ENCODE measurements at regions not wholly inside any gene's neighbourhood (a gene's known extent, or its start where the extent isn't known, plus 50 kb on each side); places are given as distances from the start of the nearest gene placed in this dataset.
A peak's percentile ranks its signal among the peaks of the same experiment; 100 is the strongest.

DNA sequence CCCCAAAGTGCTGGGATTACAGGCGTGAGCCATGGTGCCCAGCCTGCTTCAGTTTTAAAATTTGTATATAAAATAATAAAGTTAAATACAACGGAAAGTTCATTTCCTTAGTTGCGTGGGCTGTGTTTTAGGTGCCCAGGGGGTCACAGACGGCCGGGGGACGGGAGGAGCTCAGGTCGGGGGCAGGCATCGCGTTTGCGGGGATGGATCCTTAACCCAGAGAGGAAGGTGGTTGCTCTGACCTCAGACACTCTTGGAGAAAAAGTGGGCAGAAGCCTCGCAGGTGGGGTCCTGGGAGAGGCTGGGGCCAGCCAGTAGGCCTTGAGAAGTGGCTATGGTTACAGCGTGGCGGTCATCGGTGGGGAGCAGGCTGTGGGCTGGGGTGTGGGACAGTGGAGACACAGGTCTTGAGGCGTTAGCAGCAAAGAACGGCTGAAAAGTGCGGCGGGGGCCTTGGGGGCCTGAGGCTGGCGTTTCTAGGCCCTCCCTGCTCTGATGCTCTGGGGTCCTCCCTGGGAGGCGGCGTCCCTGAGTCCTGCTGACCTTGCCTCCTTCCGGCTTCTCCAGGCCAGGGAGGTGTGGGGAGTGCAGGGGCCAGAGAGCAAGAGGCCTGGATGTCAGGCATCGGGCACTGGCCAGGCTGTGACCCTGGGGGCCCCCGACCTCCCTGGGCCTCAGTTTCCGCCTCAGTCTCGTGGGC lies 54.4 kb downstream of the UNCX start:
- intact Hi-C loops (cut with DNase I), result no loop called here
- DNase-seq, result peak in 4 of 10 donors; percentile 25 to 79 (median 71)

DNA sequence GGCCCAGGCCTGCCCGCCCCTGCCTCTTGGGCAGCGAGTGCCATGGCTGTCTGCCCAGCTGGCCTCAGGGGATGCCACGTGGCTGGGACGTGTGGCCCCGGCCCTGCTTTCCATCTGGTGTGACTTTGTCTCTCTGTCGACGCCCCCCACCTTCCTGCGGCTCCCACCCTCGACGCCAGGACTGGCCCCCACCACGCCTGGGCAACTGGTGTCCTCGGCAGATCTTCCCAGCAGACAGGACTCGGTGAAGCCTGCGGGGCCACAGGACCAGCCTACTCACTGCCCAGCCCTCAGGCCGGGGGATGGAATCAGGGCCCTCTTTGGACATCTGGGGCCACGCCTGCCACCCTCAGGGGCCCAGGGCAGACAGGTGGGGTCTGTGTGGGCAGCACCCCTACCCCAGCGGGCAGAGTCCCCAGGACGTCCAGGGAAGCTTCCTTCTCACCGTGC lies 55.1 kb downstream of the UNCX start:
- intact Hi-C loops (cut with DNase I), result no loop called here
- peak in 4 of 10 donors; percentile 19 to 82 (median 62) for DNase-seq

DNA sequence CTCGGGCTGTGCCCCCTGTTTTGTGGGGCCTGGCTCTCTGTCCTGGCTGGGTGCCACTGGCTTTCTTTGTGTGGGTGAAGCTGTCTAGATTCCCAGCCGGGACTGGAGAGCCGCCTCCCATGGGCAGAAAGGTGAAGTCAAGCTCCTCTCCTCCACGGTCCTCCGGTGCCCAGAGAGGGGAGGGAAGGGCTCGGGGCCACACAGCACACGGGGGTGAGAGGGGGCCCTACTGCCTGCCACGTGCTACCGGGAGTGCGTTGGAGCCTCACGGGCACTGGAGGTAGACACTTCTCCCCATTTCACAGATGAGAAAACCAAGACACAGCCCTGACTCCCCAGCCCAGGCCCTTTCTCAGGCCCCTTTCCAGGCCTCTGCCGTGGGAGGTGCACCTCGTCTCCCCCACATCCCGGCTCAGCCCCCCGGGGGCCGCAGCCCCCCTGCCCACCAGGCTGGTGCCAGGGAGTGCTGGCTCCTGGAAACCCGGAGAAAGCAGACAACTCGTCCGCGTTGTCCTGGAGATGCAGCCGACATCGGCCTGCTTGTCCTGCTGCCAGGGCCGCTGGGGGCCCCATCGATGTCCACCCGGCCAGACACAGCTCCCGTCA lies 55.8 kb downstream of the UNCX start:
- intact Hi-C loops (cut with DNase I), result no loop called here
- DNase-seq, result peak in 4 of 10 donors; percentile 29 to 82 (median 66)

DNA sequence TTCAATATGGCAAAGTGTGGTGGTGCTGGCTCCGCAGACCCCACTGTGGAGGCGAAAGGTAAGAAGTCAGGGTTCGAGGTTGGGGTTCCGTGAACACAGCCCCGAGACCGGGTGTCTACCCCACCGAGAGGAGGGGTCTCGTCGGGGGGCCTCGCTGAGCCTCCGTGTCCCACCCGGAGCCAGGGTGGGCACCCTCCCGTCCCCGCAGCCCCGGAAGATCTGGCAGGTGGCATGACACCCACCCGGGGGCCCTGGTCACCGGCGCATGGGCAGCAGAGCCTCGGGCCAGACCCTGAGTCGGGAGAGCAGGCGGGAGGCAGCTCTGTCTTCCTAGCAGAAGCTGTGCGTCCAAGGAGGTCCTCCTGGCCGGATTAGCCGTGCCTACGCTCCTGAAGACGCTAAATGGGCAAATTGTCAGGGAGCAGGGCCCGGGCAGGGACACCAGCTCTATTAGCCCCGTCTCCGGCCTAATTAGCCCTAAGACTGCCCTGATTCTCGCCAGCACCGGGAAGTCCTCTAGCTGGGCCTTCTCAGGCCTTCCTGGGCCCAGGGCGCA lies 56.4 kb downstream of the UNCX start:
- intact Hi-C loops (cut with DNase I), result no loop called here
- peak in 4 of 10 donors; percentile 24 to 83 (median 62) for DNase-seq

DNA sequence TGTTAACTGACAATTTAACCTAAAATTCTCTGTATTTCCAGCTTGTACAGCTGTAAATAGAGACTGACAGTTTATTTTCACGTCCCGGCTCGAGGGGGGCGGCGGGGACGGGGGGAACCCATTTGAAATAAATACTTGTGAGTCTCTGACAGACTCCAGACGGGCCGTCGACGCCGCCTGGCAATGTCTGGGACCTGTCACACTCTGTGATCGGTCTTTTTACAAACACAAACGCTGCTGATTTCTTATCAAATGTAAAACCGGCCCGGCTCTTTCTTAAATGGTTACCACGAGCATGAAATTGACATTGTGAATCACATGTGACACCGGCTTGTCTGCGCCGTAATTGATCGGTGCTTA lies 57.0 kb downstream of the UNCX start:
- intact Hi-C loops (cut with DNase I), result no loop called here
- peak in 5 of 10 donors; percentile 17 to 88 (median 78) for DNase-seq

DNA sequence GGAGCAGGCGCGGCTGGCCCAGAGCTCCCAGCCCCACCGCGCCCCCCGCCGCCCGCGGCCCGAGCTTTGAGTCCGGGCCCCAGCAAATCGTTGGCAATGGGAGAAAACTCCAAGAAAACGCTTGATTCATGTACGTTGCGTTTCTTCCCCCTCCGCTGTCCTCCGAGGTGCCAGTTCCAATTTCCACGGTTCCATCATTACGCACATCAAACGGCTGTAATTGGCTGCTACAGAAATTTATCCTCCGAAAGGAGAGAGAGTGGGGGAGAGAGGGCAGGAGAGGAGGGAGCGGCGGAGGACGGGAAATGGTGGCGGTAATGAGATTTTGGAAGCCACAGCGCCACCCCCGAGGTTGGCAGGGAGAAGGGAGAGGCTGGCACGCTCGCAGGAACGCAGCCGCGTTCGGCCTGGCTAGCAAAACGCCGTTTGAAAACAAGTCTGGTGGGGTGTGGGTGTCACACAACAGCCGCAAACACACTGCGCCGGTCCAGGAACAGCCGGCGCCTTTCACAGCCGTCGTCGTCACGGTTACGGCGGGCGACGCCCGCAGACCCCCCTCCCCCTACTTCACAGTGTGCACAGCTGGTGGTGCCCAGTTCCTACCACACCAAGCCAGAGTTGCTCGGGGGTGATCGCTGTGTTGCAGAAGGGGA lies 57.5 kb downstream of the UNCX start:
- peak; percentile 51 to 97 (median 72) for DNase-seq
- intact Hi-C loops (cut with DNase I), result no loop called here

DNA sequence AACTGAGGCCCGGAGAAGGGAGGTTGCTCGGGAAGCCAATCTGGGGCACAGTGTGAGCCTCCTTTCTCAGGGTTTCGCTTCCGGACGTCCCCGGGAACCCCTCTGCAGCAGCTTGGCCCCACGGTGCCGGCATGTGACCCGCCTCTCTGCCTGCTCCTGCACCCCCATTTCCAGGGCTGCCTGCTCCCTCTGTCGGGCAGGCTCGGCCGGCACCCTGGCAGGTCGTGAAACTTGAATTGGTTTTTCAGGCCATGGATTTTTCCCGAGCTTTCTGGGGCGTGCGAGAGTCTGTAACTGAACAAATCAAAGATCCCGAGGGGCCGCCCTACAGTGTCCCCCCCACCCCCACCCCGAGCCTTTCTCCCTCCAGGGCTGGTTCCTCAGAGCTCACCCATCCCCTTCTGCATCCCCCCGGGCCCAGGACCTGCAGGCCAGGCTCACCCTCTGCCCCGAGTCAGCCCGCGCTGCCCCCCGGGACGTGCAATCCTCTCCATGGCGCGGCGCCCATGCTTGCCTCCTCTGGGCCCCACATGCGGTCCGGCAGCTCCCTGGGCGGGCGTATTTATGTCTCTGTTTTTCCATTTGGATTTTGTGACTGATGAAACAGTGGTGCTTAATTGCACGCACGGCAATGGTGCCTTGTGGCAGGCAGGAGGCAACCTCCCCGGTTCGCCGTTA lies 58.1 kb downstream of the UNCX start:
- DNase-seq, result peak in 6 of 10 donors; percentile 28 to 91 (median 65)
- intact Hi-C loops (cut with DNase I), result no loop called here

DNA sequence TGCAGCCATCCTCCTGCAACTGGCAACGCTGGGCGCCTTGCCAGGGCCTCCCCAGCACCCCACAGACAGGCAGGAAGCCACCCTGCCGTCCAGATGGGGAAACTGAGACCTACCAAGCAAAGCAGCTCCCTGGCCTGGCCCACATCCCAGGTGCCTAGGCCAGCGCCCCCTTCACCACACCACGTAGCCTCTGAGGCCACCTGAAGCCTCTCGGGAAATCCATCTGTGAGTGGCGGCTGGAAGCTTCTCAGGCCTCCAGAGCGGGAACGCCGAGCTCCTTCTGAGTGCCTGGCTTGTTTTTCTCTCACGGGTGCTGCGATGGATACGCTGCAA lies 58.7 kb downstream of the UNCX start:
- DNase-seq, result peak in 3 of 10 donors; percentile 22 to 78 (median 50)
- intact Hi-C loops (cut with DNase I), result no loop called here

DNA sequence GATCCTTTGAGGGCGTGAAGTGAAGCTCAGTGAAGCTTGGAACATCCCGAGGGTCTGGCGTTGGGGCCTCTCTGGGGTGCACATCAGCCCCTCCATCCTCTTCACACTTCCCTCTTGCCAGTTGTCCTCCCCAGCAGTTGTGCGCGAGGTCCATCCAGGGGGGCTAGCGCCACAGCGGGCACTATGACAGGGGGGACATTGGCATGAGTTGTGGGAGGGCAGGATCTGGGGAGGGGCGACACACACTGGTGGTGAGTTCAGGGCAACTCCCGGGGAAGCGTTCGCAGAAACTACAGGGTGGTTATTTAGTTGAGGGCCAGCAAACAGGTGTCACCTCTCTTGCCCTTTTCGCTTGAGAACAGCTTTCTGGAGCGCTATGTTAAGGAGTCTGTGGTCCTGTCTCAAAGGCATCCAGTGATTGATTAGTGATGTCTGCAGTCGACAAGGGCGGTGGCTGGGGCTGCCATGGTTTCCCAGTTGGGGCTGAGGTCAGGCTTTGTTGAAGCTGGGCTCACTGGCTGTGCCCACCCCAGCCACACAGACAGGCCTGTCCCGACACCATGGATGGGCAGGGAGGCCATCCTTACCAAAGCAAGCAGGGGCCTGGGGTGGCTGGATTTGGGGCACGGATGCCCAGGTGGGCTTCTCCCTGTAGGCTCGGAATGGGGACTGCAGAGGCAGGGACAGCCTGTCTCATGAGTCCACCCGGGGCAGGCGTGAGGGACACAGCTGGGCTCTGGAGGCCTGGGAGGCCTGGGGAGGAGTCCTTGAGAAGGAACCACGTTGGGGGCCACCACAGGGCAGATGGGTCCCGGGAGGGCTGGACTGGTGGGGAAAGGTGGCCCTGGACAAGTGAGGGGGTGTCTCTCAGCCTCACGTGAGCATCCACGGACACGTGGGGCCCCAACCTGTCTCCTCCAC lies 59.4 kb downstream of the UNCX start:
- intact Hi-C loops (cut with DNase I), result no loop called here
- peak in 4 of 10 donors; percentile 16 to 83 (median 68) for DNase-seq

DNA sequence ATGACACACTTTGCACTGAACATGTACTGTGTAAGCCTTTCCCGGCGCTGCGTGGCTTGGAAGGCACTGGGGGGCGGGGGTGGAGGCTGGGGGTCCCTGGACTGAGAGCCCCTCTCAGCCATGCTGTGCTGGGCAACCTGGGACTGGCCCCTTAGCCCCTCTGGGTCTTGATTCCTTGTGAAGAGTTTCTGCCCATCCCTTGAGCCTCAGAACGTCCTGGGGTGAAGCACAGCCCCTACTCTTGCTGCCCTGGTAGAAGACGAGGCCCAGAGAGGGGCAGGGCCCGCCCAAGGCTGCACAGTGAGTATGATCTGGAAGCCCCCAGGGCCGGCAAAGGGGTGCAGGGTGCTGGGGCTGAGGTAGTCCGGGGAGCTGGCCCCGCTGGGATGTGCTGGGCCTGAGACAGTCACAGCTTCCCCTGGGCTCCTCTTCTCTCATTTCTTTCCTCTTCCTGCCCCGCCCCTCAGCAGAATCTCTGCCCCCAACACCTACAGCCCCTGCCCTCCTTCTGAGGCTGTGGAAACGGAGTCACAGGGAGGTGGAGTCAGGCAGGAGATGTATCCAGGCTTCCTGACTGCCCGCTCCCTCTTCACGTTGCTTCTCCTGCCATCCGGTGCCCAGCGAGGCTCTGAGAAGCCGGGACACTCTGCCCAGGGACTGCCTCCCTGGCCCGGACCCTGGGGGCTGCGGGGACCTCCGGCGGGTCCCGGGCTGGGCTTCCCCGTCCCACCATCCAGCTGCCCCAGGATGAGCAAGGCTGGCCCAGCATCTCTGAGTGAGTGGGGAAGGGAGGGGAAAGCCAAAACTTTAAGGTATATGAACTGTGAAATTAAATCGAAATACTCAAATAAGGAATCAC lies 60.5 kb downstream of the UNCX start:
- intact Hi-C loops (cut with DNase I), result no loop called here
- peak in 4 of 10 donors; percentile 20 to 72 (median 62) for DNase-seq

DNA sequence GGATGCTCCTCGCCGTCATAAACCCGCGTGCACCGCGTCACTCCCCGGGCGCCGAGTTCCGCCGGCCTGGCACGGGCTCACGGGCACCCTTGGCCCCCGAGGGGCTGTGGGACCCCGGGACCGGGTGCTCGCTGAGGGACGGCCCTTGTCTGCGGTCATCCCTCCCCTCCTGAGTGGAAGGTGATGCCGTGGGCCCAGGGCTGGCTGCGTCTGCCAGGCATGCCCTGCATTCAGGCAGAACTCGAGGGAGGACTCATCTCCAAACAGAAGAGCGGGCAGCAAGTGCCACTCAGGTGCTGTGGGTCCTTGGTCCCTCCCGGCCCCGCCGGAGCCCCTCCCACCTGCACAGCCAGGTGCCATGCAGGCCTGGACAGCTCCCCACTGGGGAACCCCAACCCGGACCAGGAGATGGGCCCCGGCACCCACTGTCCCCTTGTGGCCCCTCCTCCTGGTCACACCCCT lies 61.3 kb downstream of the UNCX start:
- DNase-seq, result peak in 3 of 10 donors; percentile 65 to 68 (median 66)
- intact Hi-C loops (cut with DNase I), result no loop called here

DNA sequence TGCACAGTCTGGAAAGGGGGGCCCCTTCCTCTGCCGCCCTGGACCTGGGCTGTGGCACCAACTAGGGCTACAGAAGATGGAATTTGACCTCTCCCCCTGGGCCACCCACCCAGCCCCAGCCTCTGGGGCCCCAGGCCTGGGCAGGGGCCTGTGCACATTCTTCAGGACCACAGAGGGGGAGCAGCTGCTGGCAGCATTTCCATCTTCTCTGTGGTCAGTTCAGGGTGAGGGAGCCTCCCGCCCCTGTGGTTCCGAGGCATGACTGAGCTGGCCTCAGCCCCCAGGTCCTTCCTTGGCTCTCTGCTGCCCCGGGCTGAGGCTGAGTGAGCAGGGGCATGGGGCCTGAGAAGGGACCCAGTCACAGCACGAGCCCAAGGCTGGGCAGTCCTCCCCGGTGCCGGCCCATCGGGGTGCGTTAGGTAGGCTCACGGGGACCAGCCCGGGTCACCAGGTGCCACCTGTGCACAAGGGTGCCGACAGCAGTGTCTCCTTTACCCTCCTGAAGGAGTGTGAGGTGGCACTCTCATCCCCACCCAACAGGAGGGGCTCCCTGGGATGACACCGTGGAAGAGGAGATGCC lies 63.2 kb downstream of the UNCX start:
- DNase-seq, result peak in 3 of 10 donors; percentile 17 to 72 (median 61)
- intact Hi-C loops (cut with DNase I), result no loop called here

DNA sequence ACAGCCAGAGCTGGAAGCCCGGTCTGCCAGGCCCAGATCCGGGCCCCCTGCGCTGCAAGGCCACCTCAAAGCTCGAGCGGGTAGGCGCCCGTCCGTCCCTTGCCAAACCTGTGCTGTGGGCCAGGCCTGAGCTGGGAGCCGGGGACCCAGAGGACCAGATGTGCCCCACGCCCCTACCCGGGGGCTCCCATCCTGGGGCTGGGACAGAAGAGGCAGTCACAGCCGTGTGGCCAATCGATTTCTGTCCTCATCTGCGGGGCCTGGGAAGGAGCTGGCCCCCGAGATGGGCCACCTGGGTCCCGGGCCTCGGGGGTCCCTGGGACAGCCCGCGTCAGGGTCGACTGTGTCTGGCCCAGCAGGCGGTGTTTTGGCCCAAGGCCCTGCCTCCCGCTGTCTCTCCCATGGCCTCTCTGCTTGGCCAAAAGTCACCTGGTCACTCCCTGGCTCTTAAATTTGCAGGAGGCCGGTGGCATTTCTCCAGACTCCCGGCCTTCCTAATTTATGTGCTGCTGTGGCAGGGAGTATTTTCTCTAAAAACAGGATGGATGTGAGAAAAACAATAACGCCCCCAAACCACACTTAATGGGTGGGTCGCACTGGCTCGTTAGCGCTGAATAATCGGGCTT lies 63.8 kb downstream of the UNCX start:
- peak in 4 of 10 donors; percentile 15 to 79 (median 63) for DNase-seq
- intact Hi-C loops (cut with DNase I), result no loop called here

DNA sequence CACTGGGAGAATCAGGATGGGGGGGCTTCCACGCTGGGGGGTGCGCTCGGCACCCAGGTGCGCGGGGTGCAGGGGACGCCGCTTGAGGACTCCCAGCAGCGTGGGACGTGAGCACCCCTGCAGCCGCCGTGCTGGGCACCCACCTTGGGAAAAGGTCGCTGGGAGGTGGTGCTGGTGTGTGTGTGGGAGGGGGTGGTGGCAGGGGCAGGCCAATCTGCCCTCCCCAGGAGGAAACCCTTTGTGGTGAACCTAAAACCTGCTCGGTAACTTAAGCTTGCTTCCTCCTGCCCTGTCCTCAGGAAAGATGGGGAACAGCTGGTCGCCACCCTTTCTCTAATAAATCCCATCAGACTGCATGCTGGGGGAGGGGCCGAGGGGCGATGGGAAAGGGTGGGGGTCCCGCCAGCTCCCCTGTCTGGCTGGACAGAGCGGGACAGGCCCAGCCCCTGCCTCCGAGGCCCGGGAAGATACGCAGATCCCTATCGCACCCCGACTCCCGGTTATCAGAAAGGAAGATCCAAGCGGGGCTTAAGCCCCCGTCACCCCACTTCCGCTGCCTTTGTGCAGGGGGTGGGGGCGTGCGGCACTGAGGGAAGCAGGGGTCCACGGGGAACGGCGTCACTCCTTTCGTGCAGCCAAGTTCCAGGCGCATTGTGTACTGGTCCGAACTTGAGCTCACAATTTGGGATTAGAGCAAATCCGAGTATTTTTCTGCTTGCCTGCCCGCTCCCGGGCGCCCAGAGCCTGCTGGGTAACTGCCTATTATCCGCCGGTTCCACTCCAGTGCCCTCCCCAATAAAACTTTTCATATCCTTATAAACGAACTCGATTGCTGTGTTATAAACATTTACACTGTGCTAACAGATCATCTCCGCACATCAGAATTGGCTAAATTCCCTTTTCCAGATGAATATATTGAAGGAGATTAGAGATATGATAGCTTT lies 64.6 kb downstream of the UNCX start:
- peak in 4 of 10 donors; percentile 28 to 67 (median 55) for DNase-seq
- intact Hi-C loops (cut with DNase I), result no loop called here

DNA sequence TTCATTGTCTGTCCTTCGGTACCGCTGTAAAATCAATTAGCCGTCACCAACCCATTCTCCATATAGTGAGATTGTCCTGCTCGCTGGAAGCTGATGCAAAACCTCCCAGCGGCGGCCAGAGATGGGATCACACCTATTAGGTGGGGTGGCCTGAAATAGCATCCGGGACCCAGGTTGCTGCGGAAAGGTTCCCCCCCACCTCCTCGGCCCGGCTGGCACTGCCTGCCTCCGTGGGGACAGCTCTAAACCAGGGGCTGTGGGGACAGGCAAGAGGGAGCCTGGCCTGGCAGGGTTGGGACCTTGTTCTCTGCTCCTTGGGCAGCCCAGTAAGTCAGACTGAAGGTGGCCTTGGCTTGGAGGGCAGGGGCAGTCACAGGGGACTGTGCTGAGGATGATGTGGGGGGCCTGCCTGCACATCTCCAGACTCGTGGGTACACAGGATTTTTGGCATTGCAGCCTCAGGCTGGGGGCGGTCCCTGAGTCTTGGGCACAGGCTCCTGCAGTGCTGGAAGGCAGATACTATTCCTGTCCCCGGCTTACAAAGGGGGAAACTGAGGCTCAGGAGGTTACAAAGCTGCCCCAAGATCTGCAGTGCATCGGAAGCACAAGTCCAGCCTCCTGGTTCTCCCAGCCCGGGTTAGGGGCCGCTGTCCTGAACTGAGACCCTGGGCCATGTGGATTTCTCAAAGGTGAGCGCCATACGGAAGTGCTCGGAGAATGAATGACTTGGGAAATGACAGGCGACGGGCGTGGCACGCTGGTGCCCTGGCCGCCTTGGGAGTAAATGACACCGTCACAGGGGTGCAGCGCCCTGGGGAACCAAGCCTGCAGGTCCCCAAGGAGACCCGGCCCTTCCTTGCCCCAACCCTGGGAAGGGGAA lies 65.6 kb downstream of the UNCX start:
- DNase-seq, result peak in 4 of 10 donors; percentile 15 to 82 (median 56)

More for the DNA sequence above, 65.6 kb downstream of the UNCX start:
- intact Hi-C loops (cut with DNase I), result no loop called here
